ENCODE measurements at regions not wholly inside any gene's neighbourhood (a gene's known extent, or its start where the extent isn't known, plus 50 kb on each side); places are given as distances from the start of the nearest gene placed in this dataset.

- CTCF ChIA-PET = no interaction called here
- POLR2A ChIA-PET = no interaction called here
Measured at GRCh38 chr4:78722320-78722719, 53.8 kb upstream of the BMP2K start.

GRCh38 chr4:78722878-78723277, 53.3 kb upstream of the BMP2K start:
- POLR2A ChIA-PET = no interaction called here

More at GRCh38 chr4:78722878-78723277, 53.3 kb upstream of the BMP2K start:
- CTCF ChIA-PET = interaction anchor here (0.6 kb wide), 1 partner anchor 46 kb away, joined by 6 read pairs; no protein-coding TSS in a partner anchor

All from activated CD8-positive, alpha-beta memory T cell treated with anti-CD3 and anti-CD28 coated beads for 36 hours (primary cell).